ENCODE measurements at regions not wholly inside any gene's neighbourhood (a gene's known extent, or its start where the extent isn't known, plus 50 kb on each side); places are given as distances from the start of the nearest gene placed in this dataset.

GRCh38 chr22:47298017-47298785 lies 535.8 kb downstream of the TBC1D22A start:
- DNase-seq: no peak

- DNase-seq: no peak
Measured at GRCh38 chr22:47297261-47298016, 535.0 kb downstream of the TBC1D22A start.

DNA sequence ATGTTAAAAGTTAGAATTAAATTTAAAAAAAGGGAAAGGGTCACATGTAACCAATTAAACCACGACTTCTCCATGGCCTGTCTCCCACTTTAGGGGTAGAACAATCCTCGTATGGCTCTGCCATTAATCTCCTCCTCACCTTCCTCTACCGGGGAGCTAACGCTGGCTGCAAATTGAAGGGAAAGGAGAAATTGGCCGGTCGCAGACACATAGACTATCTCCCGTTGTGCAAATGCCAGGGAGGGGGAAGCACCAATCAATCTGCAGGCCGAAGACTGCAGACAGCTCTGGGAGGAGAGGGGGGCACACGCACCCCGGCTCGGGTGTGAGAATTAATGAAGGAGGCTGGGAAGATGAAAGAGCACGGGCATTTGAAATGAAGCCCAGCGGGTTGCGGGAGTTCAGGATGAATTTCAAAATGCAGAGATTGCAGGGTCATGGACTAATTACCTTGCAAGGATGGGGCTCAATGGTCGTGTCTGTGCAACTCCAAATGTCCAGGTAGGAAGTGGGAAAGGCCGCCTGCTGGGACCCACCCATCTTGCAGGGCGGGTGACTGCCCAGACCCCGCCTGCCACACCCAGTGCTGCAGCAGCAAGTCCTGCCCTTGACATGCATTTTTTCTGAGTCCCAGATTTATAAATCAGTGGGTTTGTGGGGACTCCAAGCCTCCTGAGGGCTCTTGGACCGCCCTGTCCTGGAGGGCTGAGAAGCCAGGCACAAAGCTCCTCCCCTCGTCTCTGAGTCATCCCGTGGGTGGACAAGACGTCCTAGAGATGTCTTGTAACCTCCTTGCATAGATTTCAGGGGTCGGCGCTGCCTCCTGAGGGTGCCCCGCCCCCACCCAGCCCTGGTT lies 534.2 kb downstream of the TBC1D22A start:
- DNase-seq: no peak

GRCh38 chr22:47295982-47296381 lies 533.5 kb downstream of the TBC1D22A start:
- DNase-seq: no peak

- DNase-seq: no peak
Measured at GRCh38 chr22:47295226-47295901, 532.9 kb downstream of the TBC1D22A start.

DNA sequence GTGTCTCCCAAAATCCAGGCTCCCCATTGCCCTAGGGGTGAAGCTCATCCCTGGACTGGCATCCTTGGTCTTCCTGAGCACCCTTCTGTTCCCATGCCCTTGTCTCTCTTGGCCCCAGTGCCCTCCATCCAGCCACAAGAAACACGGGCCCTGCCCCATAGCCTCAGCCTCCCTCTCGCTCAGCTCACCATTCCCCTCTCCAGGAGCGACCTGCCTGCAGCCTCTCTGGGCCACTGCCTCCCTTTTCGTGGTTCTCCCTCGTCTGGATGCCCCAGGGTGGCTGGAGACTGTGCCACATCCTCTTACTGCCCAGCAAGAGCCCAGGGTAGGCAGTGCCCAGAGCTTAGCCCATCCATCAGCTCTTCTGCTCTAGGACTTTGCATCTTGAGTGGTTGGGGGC lies 532.1 kb downstream of the TBC1D22A start:
- no peak for DNase-seq

DNA sequence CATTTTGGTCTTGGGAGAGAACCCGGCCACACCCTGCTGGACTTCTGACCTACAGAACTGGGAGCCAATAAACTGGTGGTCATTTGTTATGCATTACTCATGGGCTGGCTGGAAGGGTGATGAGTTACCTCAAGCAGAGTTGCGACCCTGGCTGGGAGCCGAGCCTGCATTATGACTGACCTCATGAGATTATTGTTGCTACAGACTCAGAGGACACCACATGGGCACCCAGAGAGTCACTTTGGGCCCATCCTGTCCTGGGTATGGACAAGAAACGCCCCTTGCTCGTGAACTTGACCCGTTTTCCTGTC lies 531.7 kb downstream of the TBC1D22A start:
- no peak for DNase-seq

- no peak for DNase-seq
Measured at GRCh38 chr22:47293368-47294221, 531.1 kb downstream of the TBC1D22A start.

GRCh38 chr22:47292546-47293320 lies 530.3 kb downstream of the TBC1D22A start:
- no peak for DNase-seq

GRCh38 chr22:47291565-47292495 lies 529.4 kb downstream of the TBC1D22A start:
- DNase-seq: no peak

GRCh38 chr22:47290706-47291430 lies 528.4 kb downstream of the TBC1D22A start:
- DNase-seq: no peak

DNA sequence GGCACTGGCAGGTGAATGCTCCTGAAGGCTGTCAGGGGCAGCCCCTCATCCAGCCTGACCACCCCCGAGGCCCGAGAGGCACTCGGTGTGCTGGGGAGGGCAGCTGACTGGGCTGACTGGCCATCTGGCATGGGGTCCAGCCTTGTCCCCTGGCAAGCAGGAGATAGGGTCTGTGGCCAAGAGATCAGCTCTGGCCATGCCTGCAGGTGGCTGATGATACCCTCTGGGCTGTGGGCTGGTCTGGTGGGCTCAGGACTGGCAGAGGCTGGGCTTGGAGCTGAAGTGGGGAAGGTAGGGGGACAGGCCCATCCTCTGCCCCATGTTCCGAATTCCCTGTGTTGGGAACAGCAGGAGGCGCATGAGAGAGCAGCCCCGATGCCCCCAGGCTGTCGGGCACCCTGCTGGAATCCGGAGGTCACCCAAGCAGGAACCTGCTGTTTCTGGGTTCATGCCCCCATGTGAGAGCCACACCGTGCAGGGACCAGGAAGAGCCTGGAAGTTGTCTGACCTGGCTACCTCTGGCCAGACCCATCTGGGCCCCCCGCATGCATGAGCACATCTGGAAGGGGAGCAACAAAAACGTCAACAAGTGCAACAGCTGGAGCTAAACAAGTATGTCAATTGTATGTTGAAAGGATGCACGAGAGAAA lies 527.0 kb downstream of the TBC1D22A start:
- DNase-seq: no peak

GRCh38 chr22:47288680-47289079 lies 526.2 kb downstream of the TBC1D22A start:
- DNase-seq: no peak

GRCh38 chr22:47287516-47287915 lies 525.1 kb downstream of the TBC1D22A start:
- no peak for DNase-seq

- DNase-seq: no peak
Measured at GRCh38 chr22:47286590-47286989, 524.1 kb downstream of the TBC1D22A start.

- DNase-seq: no peak
Measured at GRCh38 chr22:47285981-47286380, 523.5 kb downstream of the TBC1D22A start.

- DNase-seq: no peak
Measured at GRCh38 chr22:47284822-47285221, 522.4 kb downstream of the TBC1D22A start.

All from amygdala (tissue), 56 donors.